A549 (cell line): ENCODE measurements at regions not wholly inside any gene's neighbourhood (a gene's known extent, or its start where the extent isn't known, plus 50 kb on each side); places are given as distances from the start of the nearest gene placed in this dataset.

ENCODE experiments used
- ATAC-seq, 2 experiments: fragments of 200-7000 bp in 1 of 2; fragments of >200 bp in 1 of 2; cut with Nextera tagmentation in 1 of 2; cut with Tn5 transposase in 1 of 2; 3 replicates each; pipeline versions ENCODE4 v1.8.0 to v1.9.1; 2018 to 2020; ENCODE audit warnings: mild to moderate bottlenecking in 1 of 2, moderate library complexity in 1 of 2
- CTCF ChIA-PET: fragments of 300-600 bp; sonication (Branson Sonifier 250); formaldehyde crosslinking; extraction: SDS; loops from one replicate; lab custom pipeline; 2021; ENCODE audit warnings: antibody characterized with exemption, inconsistent platforms; lab: Yijun Ruan, JAX
- POLR2A ChIA-PET: fragments of 350-600 bp; formaldehyde crosslinking; extraction: SDS; loops from one replicate; lab custom pipeline; 2021; ENCODE audit warnings: antibody characterized with exemption, inconsistent platforms; lab: Yijun Ruan, JAX
- DNase-seq, 2 experiments: peaks; one replicate each; pipeline versions ENCODE4 v3.0.0 to v3.0.0-alpha.2; 2011 to 2016; ENCODE audit warnings: low read depth in 1 of 2, low spot score in 1 of 2
- FAIRE-seq: peaks from 2 replicates; lab custom pipeline; 2011; peaks lifted over from hg19 to GRCh38; lab: Jason Lieb, UNC
- H3K27ac ChIP-seq, 2 experiments: fragments of >200 bp; sonication (Bioruptor Twin); formaldehyde crosslinking; 3 replicates each; pipeline ENCODE4 v1.5.1; 2016 to 2017
- H3K4me1 ChIP-seq: fragments of >200 bp; sonication (Bioruptor Twin); formaldehyde crosslinking; 3 replicates; pipeline ENCODE4 v1.6.1; 2016
- H3K4me2 ChIP-seq: fragments of >200 bp; sonication (Bioruptor Twin); formaldehyde crosslinking; 3 replicates; pipeline ENCODE4 v1.6.1; 2016
- H3K4me3 ChIP-seq: fragments of >200 bp; sonication (Bioruptor Twin); formaldehyde crosslinking; 3 replicates; pipeline ENCODE4 v1.5.1; 2016
- H3K9me3 ChIP-seq: fragments of >200 bp; sonication (Bioruptor Twin); formaldehyde crosslinking; 3 replicates; pipeline ENCODE4 v1.6.1; 2016
- ATOH8 ChIP-seq: fragments of 250-450 bp; sonication (Bioruptor Pico); IDR thresholded peaks from 2 replicates; pipeline ENCODE4 v1.5.0; 2020; ENCODE audit warnings: low read depth, mild to moderate bottlenecking, moderate library complexity
- BHLHE40 ChIP-seq: IDR thresholded peaks from 2 replicates; pipeline ENCODE4 v1.6.1; 2012; ENCODE audit warnings: low read depth, low read length, inconsistent platforms
- CBX2 ChIP-seq: fragments of 200-600 bp; sonication (generic); IDR thresholded peaks from 2 replicates; pipeline ENCODE4 v1.6.1; 2016; ENCODE audit warnings: low read depth, mild to moderate bottlenecking, borderline replicate concordance
- CBX8 ChIP-seq: fragments of 200-600 bp; sonication (generic); IDR thresholded peaks from 2 replicates; pipeline ENCODE4 v1.6.1; 2016
- CEBPB ChIP-seq, 2 experiments: fragments of >200 bp in 1 of 2; sonication (Bioruptor Twin) in 1 of 2; formaldehyde crosslinking in 1 of 2; IDR thresholded peaks; 2 replicates each; pipeline ENCODE4 v1.6.1; 2012 to 2016
- EP300 ChIP-seq, 2 experiments: fragments of >200 bp; sonication (Bioruptor Twin); formaldehyde crosslinking; IDR thresholded peaks; 2 replicates in 1 of 2; 3 replicates in 1 of 2; pipeline ENCODE4 v1.6.1; 2016 to 2017
- FOSB ChIP-seq: fragments of 250-450 bp; sonication (Bioruptor Pico); IDR thresholded peaks from 2 replicates; pipeline ENCODE4 v1.5.0; 2020; ENCODE audit warnings: mild to moderate bottlenecking, moderate library complexity
- GATA3 ChIP-seq: IDR thresholded peaks from 2 replicates; pipeline ENCODE4 v1.6.1; 2012; ENCODE audit warnings: borderline replicate concordance
- HDAC2 ChIP-seq: fragments of 200-600 bp; sonication (generic); IDR thresholded peaks from 2 replicates; pipeline ENCODE4 v1.6.1; 2016
- HMGXB4 ChIP-seq: fragments of 250-450 bp; sonication (Bioruptor Pico); IDR thresholded peaks from 2 replicates; pipeline ENCODE4 v1.5.0; 2021; ENCODE audit warnings: mild to moderate bottlenecking, moderate library complexity, borderline replicate concordance
- HOXB13 ChIP-seq: fragments of 250-450 bp; sonication (Bioruptor Pico); IDR thresholded peaks from 2 replicates; pipeline ENCODE4 v1.5.0; 2020; ENCODE audit warnings: low read depth, mild to moderate bottlenecking, moderate library complexity
- JUNB ChIP-seq: fragments of >200 bp; sonication (Bioruptor Twin); formaldehyde crosslinking; IDR thresholded peaks from 2 replicates; pipeline ENCODE4 v1.6.1; 2016
- KDM5A ChIP-seq: fragments of 200-600 bp; sonication (generic); IDR thresholded peaks from 2 replicates; pipeline ENCODE4 v1.6.1; 2016; ENCODE audit warnings: antibody characterized with exemption, mild to moderate bottlenecking
- MAZ ChIP-seq: fragments of 150-350 bp; IDR thresholded peaks from 2 replicates; pipeline ENCODE4 v1.6.1; 2014; ENCODE audit warnings: antibody characterized with exemption, low read depth, low read length, borderline replicate concordance
- NR3C1 ChIP-seq: fragments of >200 bp; sonication (Bioruptor Twin); formaldehyde crosslinking; IDR thresholded peaks from 3 replicates; pipeline ENCODE4 v1.6.1; 2017
- PBX3 ChIP-seq: IDR thresholded peaks from 2 replicates; pipeline ENCODE4 v1.6.1; 2012
- POLR2AphosphoS2 ChIP-seq: conservative IDR thresholded peaks from 2 replicates; pipeline ENCODE4 v1.6.1; 2012; ENCODE audit warnings: low read length, improper control_type of control experiment, inconsistent platforms
- RFX5 ChIP-seq: fragments of 450-650 bp; IDR thresholded peaks from 2 replicates; pipeline ENCODE4 v1.7.1; 2014; ENCODE audit warnings: antibody characterized with exemption, mild to moderate bottlenecking, moderate library complexity
- RNF2 ChIP-seq: fragments of 200-600 bp; sonication (generic); IDR thresholded peaks from 2 replicates; pipeline ENCODE4 v1.6.1; 2016; ENCODE audit warnings: low read depth, mild to moderate bottlenecking, antibody characterized with exemption, moderate library complexity, borderline replicate concordance
- SREBF2 ChIP-seq: fragments of 450-650 bp; IDR thresholded peaks from 2 replicates; pipeline ENCODE4 v1.6.1; 2014; ENCODE audit warnings: mild to moderate bottlenecking, moderate library complexity
- TP53 ChIP-seq: fragments of 250-450 bp; sonication (Bioruptor Pico); IDR thresholded peaks from 2 replicates; pipeline ENCODE4 v1.5.0; 2021; ENCODE audit warnings: mild to moderate bottlenecking, moderate library complexity
- USF2 ChIP-seq: fragments of 450-650 bp; IDR thresholded peaks from 2 replicates; pipeline ENCODE4 v1.6.1; 2014; ENCODE audit warnings: antibody characterized with exemption
- ZFP36 ChIP-seq: fragments of 450-650 bp; IDR thresholded peaks from 2 replicates; pipeline ENCODE4 v1.6.1; 2014; ENCODE audit warnings: borderline replicate concordance; ENCODE audit not compliant: partially characterized antibody
- ZNF302 ChIP-seq: fragments of 250-450 bp; sonication (Bioruptor Pico); IDR thresholded peaks from 2 replicates; pipeline ENCODE4 v1.9.0; 2021; ENCODE audit warnings: inconsistent platforms, mild to moderate bottlenecking, moderate library complexity
- ZSCAN20 ChIP-seq: fragments of 250-450 bp; sonication (Bioruptor Pico); IDR thresholded peaks from 2 replicates; pipeline ENCODE4 v1.8.0; 2022; ENCODE audit warnings: mild to moderate bottlenecking, moderate library complexity
- WGBS: methylation state at CpG from one replicate; pipeline ENCODE4 v1.1.6; 2017; ENCODE audit errors: missing lambda C conversion rate; 5-methylcytosine and 5-hydroxymethylcytosine counted together

- no peak overlapping the region for H3K27ac ChIP-seq
- 36% methylated on average over 2 of the region's 2 CpGs for WGBS
These were observed 130.4 kb upstream of the PMFBP1 start for GRCh38 chr16:72302332-72302731.

GRCh38 chr16:72301523-72302236 is 129.7 kb upstream of the PMFBP1 start:
- Histone ChIP-seq H3K4me3 (no peak overlapping the region), H3K4me1 (no peaks in the 10 kb centered on the region), H3K4me2 (no peak overlapping the region), H3K9me3 (no peaks in the 10 kb centered on the region), H3K27ac (no peak overlapping the region)
- DNase-seq: no peak
- WGBS: 59% methylated on average over 8 of the region's 8 CpGs
- ChIA-PET POLR2A (no interaction called here), CTCF (no interaction called here)
- no peak for TF ChIP-seq RNF2
- no peak for FAIRE-seq
- ATAC-seq: no peak

More at GRCh38 chr16:72302332-72302731, 130.4 kb upstream of the PMFBP1 start:
- POLR2A ChIA-PET: no interaction called here
- CTCF ChIA-PET: no interaction called here
- Histone ChIP-seq H3K4me3 (no peak overlapping the region), H3K9me3 (no peaks in the 10 kb centered on the region), H3K4me1 (no peaks in the 10 kb centered on the region), H3K4me2 (no peak overlapping the region)
- FAIRE-seq (no peak), DNase-seq (no peak), ATAC-seq (no peak)
- TF ChIP-seq JUNB (no peak), CBX8 (no peak), ATOH8 (CRISPR knock-in tag) (no peak), CBX2 (no peak), ZSCAN20 (CRISPR knock-in tag) (no peak), RFX5 (no peak), SREBF2 (no peak)

GRCh38 chr16:72300892-72301291 is 128.9 kb upstream of the PMFBP1 start:
- 57% methylated on average over 7 of the region's 7 CpGs for WGBS
- CTCF ChIA-PET: no interaction called here

More at GRCh38 chr16:72300892-72301291, 128.9 kb upstream of the PMFBP1 start:
- DNase-seq: no peak
- Histone ChIP-seq H3K9me3 (no peaks in the 10 kb centered on the region), H3K4me1 (no peaks in the 10 kb centered on the region), H3K4me2 (no peak overlapping the region), H3K27ac (no peak overlapping the region), H3K4me3 (no peak overlapping the region)
- no peak for ATAC-seq
- no peak for FAIRE-seq
- POLR2A ChIA-PET: no interaction called here
- TF ChIP-seq CEBPB (IDR thresholded peaks at IDR 0.05): no peak
- no peak for TF ChIP-seq HOXB13
- TF ChIP-seq BHLHE40: no peak
- no peak for TF ChIP-seq POLR2AphosphoS2
- TF ChIP-seq TP53: no peak
- no peak for TF ChIP-seq EP300 (IDR thresholded peaks at IDR 0.05)
- TF ChIP-seq USF2: no peak
- TF ChIP-seq FOSB (CRISPR knock-in tag): no peak
- TF ChIP-seq ZFP36: no peak
- TF ChIP-seq SREBF2: no peak
- no peak for TF ChIP-seq NR3C1
- no peak for TF ChIP-seq HDAC2
- no peak for TF ChIP-seq GATA3
- TF ChIP-seq PBX3: no peak
- no peak for TF ChIP-seq JUNB
- no peak for TF ChIP-seq MAZ
- no peak for TF ChIP-seq KDM5A
- TF ChIP-seq ZNF302 (CRISPR knock-in tag): no peak
- TF ChIP-seq HMGXB4 (CRISPR knock-in tag): no peak
